DMS53 (cell line): ENCODE measurements at regions not wholly inside any gene's neighbourhood (a gene's known extent, or its start where the extent isn't known, plus 50 kb on each side); places are given as distances from the start of the nearest gene placed in this dataset.
"Not testable (repeated sequence)": the region's sequence is repeated elsewhere in the genome, so short reads cannot be mapped to it uniquely, and the experiment has no call there.

Source experiments
- DNase-seq: peaks from one replicate; lab custom pipeline; 2025; lab: John Stamatoyannopoulos, UW

DNA sequence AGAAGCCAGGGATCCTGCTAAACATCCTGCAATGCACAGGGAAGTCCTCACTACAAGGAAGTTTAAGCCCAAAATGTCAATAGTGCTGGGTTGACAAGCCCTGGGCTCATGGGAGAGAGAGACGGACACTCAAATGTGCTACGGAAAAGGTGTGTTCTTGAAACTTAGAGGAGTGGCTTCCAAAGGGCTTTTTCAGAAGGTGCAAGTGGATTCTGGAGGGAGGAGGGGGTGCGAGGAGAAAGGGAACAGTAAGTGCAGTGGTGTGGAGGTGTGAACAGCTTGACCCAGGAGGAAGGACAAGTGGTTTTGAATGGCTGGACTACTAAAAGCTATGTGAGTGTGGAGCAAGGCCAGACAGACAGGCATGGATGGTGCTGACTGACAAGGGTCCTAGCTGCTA lies 50.4 kb upstream of the CECR2 start:
- no peak for DNase-seq

DNA sequence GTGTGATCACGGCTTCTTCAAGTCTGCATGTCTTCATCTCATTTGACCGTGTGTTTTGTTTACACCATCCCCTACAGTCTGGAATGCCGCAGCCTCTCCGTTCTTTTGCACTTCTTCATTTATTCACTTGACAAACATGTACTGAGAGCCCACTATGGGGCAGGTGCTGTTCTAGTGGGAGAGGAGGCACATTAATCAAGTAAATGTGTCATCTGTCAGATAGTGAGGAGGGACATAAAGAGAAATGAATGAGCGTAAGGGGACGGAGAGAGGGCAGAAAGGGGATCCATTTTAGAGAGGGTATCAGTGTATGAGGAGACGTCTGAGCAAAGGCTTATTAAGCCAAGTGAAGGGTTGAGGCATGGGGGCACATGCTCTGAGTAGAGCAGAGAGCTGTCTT lies 54.0 kb upstream of the CECR2 start:
- no peak for DNase-seq

DNA sequence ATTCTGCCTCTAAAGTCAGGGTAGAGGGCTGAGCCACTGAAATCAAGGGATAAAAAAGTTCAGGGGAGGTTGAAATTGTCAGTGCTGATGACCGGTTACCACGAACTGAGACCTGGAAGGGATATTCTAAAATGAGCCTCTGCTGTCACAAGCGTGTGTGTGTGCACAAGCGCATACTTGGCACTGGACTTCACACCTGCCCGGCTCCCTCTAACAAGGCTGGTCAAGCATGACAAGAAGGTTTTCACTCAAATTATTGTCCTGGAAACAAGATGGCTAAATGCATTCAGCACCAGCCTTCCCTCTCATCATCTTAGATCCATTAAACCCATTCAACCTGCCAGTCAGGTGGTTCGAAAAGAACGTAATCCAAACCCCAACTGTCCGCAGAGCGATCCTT lies 54.8 kb upstream of the CECR2 start:
- DNase-seq, result peak; percentile 67

DNA sequence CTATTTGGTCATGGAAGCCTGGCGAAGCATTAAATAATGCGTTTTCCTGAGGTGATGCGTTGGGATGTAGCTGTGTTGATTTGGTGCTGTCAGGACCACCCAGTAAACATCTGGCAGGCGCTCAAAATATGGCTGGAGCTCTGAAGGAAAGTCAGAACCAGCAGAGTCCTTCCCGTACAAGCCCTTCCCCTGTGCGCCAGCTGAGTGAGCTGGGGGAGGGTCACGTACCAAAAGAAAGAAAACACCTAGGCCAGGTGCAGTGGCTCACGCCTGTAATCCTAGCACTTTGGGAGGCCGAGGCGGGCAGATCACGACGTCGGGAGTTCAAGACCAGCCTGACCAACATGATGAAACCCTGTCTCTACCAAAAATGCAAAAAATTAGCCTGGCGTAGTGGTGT lies 55.6 kb upstream of the CECR2 start:
- no peak for DNase-seq

DNA sequence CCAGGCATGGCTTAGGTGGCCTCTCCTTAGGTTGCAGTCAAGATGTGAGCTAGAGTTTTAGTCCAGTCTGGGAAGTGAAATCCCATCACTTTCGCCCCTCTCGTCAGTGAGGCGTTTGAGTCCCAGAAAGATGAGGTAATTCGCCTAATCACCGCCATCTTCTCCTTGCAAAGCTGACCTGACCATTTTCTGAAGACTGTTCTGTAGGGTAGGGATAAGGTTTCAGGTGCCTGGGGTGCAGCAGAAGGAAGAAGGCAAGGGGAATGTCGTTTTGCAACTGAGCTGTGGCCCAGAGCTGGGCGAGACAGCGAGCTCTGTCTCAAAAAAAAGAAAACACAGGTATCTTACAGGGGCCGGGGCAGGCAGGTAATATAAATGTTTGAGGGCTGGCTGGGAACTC lies 61.7 kb upstream of the CECR2 start:
- no peak for DNase-seq

DNA sequence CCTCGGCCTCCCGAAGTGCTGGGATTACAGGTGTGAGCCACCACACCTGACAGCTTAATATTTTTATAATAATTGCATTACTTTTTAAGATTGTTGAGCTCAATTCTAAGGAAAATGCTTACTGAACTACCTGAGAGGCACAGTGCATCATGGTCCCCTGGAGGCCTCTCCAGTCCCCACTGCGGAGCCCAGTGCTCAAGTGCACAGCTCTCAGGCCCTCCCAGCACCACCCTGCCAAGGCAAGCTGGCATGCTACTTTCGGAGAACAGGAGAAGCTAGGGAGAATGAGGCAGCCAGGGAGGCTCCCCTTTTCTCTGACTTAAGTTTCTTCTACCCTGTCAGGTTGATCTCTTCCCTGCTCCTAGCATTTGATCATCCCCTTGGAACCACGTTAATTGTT lies 64.2 kb upstream of the CECR2 start:
- no peak for DNase-seq

DNA sequence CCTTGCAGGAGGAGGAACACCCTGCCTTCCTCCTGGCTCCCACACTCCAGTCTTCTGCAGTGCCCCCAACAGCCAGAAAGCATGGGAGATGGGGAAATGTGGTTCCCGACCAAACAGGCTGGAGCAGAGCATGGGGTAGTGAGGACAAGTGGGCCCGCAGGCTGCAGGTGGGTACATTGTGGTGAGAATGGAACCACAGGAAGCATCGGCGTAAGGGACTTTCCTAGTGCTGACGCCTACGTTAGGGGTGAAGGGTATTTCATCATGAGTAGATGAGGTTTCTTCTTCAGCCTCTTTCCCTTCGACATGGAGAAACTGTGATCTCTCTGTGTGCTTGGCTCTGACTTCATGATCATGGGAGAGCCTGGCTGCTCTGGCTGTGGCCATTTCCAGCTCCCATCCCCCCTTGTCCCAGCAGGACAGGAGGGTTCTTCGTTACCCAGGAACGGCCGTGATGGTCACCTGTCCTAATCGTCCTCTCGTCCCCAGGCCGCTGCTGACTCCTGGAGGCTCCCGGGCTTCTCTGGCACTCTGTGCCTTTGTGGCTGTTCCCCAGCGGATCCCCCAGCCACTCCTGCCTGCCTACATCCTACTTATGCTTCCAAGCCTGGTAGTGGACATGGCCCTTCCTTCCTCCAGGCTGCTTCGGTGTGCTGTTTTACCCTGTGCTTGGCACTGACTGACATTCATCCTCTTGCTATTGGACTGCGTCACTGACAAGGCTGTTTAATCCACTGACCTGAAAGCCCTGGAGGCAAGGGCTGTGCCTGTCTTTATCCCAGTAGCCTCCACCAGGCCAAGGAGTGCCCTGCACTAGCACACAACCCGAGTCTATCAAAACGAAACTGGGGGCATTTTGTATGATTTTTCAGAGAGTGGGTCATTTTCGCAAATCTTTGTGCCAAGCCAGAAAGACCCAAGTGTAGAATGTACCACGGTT lies 65.2 kb upstream of the CECR2 start:
- DNase-seq, result no peak

DNA sequence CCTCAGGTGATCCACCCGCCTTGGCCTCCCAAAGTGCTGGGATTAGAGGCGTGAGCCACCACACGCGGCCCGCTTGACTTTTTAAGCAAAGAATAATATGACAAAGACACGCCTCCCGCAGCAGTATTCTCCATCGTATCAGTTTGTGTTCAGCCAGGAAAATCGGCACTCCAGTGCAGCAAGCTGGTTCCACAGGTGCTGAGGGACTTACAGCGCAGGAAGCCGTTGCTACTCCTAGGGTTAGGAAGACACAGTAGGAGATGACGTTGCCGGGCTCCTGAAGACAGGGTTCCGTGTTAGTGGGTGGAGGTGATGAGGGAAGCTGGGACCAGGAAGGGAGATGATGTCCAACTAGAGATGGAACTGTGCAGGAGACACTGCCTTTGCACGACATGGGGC lies 65.8 kb upstream of the CECR2 start:
- no peak for DNase-seq

DNA sequence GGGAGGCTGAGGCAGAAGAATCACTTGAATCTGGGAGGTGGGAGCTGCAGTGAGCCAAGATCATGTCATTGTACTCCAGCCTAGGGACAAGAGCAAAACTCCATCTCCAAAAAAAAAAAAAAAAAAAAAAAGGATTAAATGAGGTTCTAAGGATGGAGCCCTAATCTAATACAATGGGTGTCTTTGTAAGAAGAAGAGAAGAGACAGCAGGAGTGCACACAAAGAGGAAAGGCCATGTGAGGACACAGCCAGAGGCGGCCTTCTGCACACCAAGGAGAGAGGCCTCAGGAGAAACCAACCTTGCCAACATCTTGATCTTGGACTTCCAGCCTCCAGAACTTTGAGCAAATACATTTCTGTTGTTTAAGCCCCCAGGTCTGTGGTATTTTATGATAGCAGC lies 66.6 kb upstream of the CECR2 start:
- DNase-seq, result no peak

DNA sequence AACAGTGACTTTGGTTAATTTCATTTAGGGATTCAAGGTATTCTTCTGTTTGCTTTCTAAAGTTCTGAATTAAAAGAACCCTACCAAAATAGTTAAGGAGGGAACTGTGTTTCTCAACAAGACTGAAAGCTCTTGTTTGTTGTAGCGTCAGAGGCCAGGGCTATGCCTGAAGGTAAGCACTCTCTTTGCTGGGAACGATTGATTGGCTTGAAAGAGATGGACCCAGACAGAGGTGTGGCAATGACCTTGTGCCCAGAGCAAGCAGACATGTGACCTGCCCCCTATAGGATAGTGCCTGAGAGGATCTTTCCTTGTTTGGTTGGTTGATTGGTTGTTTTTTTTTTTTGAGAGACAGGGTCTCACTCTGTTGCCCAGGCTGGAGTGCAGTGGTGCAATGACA lies 68.3 kb upstream of the CECR2 start:
- no peak for DNase-seq

DNA sequence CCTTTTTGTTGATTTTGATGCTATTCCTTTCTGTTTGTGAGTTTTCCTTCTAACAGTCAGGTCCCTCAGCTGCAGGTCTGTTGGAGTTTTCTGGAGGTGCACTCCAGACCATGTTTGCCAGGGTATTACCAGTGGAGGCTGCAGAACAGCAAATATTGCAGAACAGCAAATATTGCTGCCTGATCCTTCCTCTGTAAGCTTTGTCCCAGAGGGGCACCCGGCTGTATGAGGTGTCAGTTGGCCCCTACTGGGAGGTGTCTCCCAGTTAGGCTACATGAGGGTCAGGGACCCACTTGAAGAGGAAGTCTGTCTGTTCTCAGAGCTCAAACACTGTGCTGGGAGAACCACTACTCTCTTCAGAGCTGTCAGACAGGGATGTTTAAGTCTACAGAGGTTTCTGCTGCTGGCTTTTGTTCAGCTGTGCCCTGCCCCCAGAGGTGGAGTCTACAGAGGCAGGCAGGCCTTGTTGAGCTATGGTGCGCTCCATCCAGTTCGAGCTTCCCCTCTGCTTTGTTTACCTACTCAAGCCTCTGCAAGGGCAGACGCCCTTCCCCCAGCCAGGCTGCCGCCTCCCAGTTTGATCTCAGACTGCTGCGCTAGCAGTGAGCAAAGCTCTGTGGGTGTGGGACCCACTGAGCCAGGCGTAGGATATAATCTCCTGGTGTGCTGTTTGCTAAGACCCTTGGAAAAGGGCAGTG lies 70.3 kb upstream of the CECR2 start:
- DNase-seq, result peak; percentile 89

DNA sequence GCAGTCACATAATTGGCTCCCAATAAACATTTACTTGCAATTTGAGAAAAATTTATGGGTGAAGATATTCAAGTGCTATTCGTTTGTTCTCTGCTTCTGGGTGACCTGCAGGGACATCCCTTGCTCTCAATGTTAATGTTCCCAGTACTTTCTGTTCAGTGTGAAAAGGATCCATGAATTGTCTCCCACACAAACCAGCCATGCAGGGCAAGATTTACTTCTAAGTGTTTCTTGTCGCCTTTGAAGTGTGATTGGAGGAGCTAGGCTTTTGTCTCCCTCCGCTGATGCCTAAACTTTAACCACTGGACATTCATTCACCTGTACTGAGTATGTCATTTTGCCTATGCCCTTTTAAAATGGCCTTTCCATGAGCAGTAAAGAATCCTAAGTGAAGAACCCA lies 66.4 kb upstream of the ADA2 start:
- no peak for DNase-seq

DNA sequence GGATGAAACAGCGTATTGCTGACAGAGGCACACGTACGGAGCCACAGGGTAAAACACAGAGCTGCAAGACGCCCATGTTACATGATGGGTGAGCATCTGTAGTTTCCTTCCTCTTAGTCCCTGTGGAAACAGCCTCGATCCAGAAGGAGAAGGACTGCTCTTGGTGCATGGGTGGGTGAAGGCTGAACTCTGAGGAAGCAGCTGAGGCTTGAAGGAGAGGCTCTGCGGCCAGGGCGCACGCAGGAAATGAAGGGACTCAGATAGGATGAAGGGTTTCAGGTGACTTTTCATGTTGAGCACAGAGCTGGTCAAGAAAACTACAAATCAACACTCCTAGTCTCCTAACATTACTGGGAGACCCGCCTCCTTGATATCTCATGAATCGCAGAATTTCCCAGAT lies 65.7 kb upstream of the ADA2 start:
- no peak for DNase-seq

DNA sequence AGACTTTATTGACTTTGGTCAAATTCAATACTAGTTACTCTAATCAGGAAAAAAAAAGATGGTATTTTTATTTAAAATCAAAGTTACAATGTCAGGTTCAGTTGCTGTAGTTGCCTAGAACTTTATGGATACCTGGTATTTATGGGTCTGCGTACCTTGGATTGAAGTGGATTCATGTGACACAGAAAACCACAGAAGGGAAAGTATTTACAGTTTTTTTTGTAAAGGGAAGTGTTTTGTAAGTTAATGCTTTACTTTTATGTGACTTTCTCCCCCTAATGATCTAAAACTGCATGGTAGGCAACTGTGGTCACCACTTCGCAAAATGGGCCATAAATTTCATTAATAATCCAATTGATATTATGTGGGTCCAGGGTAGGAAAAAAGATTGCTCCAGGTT lies 65.2 kb upstream of the ADA2 start:
- DNase-seq, result no peak

DNA sequence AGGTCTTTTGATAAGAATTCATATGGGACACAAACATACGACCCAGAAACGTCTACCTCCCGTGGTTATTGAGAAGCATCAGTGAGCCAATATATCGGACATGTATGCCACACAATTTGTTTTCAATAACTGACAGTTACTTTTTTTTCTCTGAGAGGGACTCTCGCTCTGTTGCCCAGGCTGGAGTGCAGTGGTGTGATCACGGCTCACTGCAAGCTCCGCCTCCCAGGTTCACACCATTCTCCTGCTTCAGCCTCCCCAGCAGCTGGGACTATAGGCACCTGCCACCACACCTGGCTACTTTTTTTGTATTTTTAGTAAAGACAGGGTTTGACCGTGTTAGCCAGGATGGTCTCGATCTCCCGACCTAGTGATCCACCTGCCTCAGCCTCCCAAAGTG lies 64.6 kb upstream of the ADA2 start:
- not testable (repeated sequence) for DNase-seq

DNA sequence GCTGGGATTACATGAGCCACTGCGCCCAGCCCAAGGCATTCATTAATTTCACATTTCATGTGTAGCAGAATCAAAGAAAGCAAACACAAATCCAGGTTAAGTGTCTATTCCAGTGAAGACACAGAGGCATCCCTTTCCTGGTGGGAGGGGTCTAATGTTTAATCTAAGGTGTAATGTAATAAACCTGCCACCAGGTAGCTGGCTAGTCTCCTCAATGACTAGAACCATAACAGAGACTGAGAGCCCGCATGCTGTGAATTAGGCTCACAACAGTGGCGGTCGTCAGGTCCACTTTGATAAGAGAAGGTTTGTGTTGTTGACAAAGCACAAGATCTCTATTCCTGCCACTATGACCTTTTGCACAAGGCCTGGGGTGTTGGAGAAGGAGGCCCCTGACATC lies 64.2 kb upstream of the ADA2 start:
- peak; percentile 38 for DNase-seq

DNA sequence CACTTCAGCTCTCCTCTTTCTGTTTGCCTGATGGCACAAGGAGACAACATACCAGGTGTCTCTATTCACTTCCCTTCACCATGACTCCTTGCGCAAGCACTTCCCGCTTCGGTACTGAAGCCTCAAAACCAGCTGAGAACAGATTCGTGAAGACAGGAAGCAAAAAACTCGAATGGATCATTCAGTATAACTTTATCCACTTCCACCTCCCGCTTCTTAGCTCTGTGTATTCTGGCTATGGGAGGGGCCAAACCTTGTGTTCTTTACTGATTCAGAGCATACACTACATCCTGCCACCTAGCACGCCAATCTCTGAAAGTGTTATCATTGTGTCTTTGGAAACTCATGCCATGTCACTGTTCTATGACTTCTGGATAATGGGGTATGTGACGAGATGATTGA lies 62.2 kb upstream of the ADA2 start:
- peak; percentile 65 for DNase-seq

DNA sequence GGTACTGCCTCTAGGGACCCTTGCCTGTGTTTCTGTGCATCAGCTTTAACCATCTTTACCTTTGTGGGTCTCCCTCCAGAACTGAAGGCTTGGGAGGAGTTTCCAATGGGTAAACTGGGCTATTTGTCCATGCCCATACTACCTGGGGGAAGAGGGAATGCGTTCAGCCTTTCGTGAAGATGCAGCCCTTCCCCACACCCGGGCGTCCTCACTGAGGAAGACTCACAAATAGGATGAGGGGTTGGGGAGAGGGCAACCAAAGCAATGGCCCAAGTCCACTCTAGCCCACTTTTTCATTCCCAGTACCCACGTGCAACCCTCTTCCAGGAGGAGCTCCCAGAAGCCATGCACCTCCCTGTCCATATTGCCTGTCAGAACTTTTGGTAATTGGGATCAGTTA lies 61.8 kb upstream of the ADA2 start:
- no peak for DNase-seq

DNA sequence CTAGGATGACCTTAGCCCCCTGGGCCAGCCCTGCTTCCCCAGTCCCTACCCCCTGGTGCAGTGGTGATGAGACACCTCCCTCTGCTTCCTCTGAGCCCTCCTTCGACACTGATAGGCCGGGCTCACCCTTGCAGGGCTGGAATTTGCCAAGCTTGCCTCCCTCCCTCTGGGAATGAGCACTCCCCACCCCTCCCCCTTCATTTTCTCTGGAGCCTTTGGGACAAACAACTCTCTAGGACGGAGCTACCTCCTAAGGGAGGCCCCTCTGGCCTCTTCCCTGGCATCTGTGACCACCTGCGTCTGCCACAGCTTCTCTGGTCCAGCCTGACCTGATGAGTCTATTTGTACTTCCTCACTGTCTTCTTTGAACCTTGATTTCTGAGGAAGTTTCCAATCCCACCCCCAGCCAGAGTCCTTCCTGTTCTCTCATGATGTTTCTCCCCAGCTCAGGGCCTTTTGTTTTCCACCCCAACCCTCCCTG lies 53.3 kb upstream of the ADA2 start:
- no peak for DNase-seq

DNA sequence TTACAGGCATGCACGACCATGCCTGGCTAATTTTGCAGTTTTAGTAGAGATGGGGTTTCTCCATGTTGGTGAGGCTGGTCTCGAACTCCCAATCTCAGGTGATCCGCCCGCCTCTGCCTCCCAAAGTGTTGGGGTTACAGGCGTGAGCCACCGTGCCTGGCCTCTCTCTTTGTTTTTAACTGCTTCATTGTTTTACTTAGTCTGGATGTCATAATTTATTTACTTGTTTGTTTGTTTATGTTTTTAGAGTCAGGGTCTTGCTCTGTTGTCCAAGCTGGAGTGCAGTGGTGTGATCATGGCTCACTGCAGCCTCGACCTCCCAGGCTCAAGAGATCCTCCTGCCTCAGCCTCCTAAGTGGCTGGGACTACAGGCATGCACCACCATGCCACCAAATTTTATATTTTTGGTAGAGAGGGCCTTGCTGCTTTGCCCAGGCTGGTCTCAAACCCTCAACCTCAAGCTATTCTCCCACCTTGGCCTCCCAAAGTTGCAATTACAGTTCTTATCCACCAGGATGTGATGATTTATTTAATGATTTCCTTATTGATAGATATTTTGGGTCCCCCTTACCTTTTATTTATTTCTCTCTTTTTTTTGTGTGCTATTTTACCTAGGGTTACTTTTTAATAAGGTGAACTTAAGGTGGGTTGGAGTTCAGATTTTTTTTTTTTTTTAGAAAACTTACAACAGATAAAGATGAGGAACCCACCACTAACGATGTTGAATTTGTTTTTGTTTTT lies 52.6 kb upstream of the ADA2 start:
- no peak for DNase-seq

DNA sequence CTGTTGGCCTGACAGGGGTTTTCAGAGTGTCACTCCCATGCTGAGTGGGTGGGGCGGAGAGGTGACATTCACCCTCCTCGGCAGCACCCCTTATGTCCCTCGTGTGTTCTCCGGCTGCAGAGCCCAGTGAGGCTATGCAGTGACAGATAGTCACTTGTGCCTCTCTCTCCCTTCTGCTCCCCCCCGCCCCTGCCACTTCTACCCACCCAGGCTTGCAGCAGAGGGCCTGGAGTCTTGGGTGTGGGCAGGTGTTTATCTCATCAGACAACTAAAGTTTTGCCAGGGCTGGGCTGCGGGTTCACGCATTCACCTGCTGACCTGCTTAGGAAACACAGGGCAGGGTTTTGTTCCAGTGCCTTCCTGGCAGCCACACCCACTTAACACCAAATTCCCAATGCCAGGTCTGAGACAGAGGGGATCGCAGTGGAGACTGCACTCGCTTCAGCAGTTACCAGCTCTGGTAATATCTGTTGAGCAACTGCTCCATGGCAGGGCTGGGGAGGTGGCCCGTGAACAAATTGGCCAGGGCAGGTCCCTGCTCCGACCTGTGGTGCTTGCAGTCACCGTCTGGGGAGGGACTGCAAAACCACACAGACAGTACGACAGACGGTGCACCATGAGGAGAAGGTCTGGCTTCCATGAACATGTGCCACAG lies 50.5 kb upstream of the ADA2 start:
- DNase-seq, result no peak

DNA sequence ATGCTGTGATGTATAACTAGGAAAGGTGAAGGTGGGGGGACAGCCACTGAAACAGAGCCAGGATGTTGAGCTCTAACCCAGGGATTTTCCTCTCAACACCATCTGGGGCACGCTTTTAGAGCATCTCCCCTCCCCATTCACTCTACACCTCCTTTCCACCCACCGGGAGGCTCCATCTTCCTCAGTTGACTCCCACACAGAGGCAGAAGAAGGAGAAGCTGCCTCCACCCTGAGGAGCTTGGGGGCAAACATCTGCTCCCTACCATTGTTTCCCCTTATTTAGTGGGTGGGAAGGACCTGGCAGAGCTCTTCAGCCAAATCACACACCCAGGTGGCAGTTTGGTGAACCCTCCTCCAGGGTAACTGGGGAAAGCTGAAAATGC lies 50.0 kb upstream of the ADA2 start:
- DNase-seq, result no peak
